Esophagus (tissue), 2 donors: ENCODE measurements at regions not wholly inside any gene's neighbourhood (a gene's known extent, or its start where the extent isn't known, plus 50 kb on each side); places are given as distances from the start of the nearest gene placed in this dataset.
"Not testable (repeated sequence)": the region's sequence is repeated elsewhere in the genome, so short reads cannot be mapped to it uniquely, and the experiment has no call there.

Experiments used
- H3K27ac ChIP-seq, 2 donors: one replicate each; pipeline ENCODE4 v1.5.1; 2013; ENCODE audit warnings: low read depth in 2 of 2, mild to moderate bottlenecking in 2 of 2, inconsistent platforms in 1 of 2, low read length in 1 of 2, moderate library complexity in 1 of 2
- H3K27me3 ChIP-seq, 2 donors: one replicate each; pipeline ENCODE4 v1.6.1; 2013; ENCODE audit warnings: low read length in 2 of 2, control low read depth in 1 of 2, mild to moderate bottlenecking in 1 of 2; ENCODE audit not compliant: insufficient read depth in 2 of 2, control insufficient read depth in 1 of 2
- H3K36me3 ChIP-seq, 2 donors: one replicate each; pipeline ENCODE4 v1.6.1; 2013; ENCODE audit warnings: low read length in 1 of 2; ENCODE audit not compliant: control insufficient read depth in 2 of 2, insufficient read depth in 2 of 2
- H3K4me1 ChIP-seq, 2 donors: one replicate each; pipeline ENCODE4 v1.6.1; 2013; ENCODE audit warnings: low read length in 1 of 2; ENCODE audit not compliant: control insufficient read depth in 2 of 2, insufficient read depth in 2 of 2
- H3K4me3 ChIP-seq, 2 donors: one replicate each; pipeline ENCODE4 v1.5.1; 2013; ENCODE audit warnings: low read length in 2 of 2, mild to moderate bottlenecking in 2 of 2, low read depth in 1 of 2, moderate library complexity in 1 of 2
- H3K9me3 ChIP-seq, 2 donors: one replicate each; pipeline ENCODE4 v1.6.1; 2013; ENCODE audit warnings: mild to moderate bottlenecking in 2 of 2, low read depth in 1 of 2, low read length in 1 of 2, moderate library complexity in 1 of 2; ENCODE audit not compliant: control insufficient read depth in 2 of 2, insufficient read depth in 1 of 2
- WGBS, 2 donors: extraction: QIAGEN DNeasy Blood & Tissue Kit; methylation state at CpG; one replicate each; pipeline ENCODE4 v1.1.7; 2013; 5-methylcytosine and 5-hydroxymethylcytosine counted together
- donor health status: healthy with polysubstance abuse.
- donor health status: Bipolar disorder and iron deficiency.

- Histone ChIP-seq H3K9me3 (peaks cover 0 to 3% of the 10 kb centered on the region in 2 donors), H3K36me3 (no peaks in the 10 kb centered on the region), H3K4me1 (no peaks in the 10 kb centered on the region), H3K4me3 (no peak overlapping the region), H3K27ac (no peak overlapping the region), H3K27me3 (no peaks in the 10 kb centered on the region)
- WGBS, 2 donors: 79 to 86% methylated on average over 3 of the region's 3 CpGs
Observed at GRCh38 chr10:29214551-29214950, 74.3 kb upstream of the LYZL1 start.

GRCh38 chr10:29217292-29217738 is 71.6 kb upstream of the LYZL1 start:
- no peaks in the 10 kb centered on the region for H3K9me3 ChIP-seq
- H3K4me3 ChIP-seq: no peak overlapping the region
- WGBS, 2 donors: 68 to 86% methylated on average over 6 of the region's 6 CpGs
- no peaks in the 10 kb centered on the region for H3K27me3 ChIP-seq
- H3K27ac ChIP-seq: no peak overlapping the region
- H3K4me1 ChIP-seq: no peaks in the 10 kb centered on the region
- no peaks in the 10 kb centered on the region for H3K36me3 ChIP-seq

- H3K27me3 ChIP-seq: no peaks in the 10 kb centered on the region
- H3K4me1 ChIP-seq: no peaks in the 10 kb centered on the region
- H3K27ac ChIP-seq: no peak overlapping the region
- H3K9me3 ChIP-seq: no peaks in the 10 kb centered on the region
- WGBS, 2 donors: 78 to 83% methylated on average over 4 of the region's 4 CpGs
- H3K36me3 ChIP-seq: no peaks in the 10 kb centered on the region
- no peak overlapping the region for H3K4me3 ChIP-seq
Observed at GRCh38 chr10:29223326-29223725, 65.5 kb upstream of the LYZL1 start.

GRCh38 chr10:29224631-29225030 is 64.2 kb upstream of the LYZL1 start:
- 62 to 74% methylated on average over 1 of the region's 1 CpG for WGBS, 2 donors
- no peaks in the 10 kb centered on the region for H3K27me3 ChIP-seq

GRCh38 chr10:29227201-29227600 is 61.7 kb upstream of the LYZL1 start:
- Histone ChIP-seq H3K36me3 (no peaks in the 10 kb centered on the region), H3K27me3 (no peaks in the 10 kb centered on the region), H3K27ac (no peak overlapping the region), H3K4me3 (no peak overlapping the region), H3K4me1 (no peaks in the 10 kb centered on the region), H3K9me3 (no peaks in the 10 kb centered on the region)
- WGBS, 2 donors: 29 to 66% methylated on average over 2 of the region's 2 CpGs

More at GRCh38 chr10:29224631-29225030, 64.2 kb upstream of the LYZL1 start:
- Histone ChIP-seq H3K4me3 (no peak overlapping the region), H3K27ac (no peak overlapping the region), H3K4me1 (no peaks in the 10 kb centered on the region), H3K9me3 (no peaks in the 10 kb centered on the region), H3K36me3 (no peaks in the 10 kb centered on the region)

- Histone ChIP-seq H3K4me3 (no peak overlapping the region), H3K9me3 (no peaks in the 10 kb centered on the region), H3K27ac (no peak overlapping the region), H3K36me3 (no peaks in the 10 kb centered on the region), H3K27me3 (no peaks in the 10 kb centered on the region), H3K4me1 (no peaks in the 10 kb centered on the region)
- 56 to 74% methylated on average over 6 of the region's 6 CpGs for WGBS, 2 donors
Observed at GRCh38 chr10:29228562-29228961, 60.3 kb upstream of the LYZL1 start.

- Histone ChIP-seq H3K27me3 (no peaks in the 10 kb centered on the region), H3K4me3 (no peak overlapping the region), H3K36me3 (no peaks in the 10 kb centered on the region), H3K9me3 (no peaks in the 10 kb centered on the region), H3K27ac (no peak overlapping the region), H3K4me1 (no peaks in the 10 kb centered on the region)
- WGBS, 2 donors: 84 to 89% methylated on average over 15 of the region's 15 CpGs
Observed at GRCh38 chr10:29229258-29229705, 59.6 kb upstream of the LYZL1 start.

- not testable (repeated sequence) for H3K36me3 ChIP-seq, H3K27me3 ChIP-seq, H3K4me1 ChIP-seq, H3K4me3 ChIP-seq, H3K9me3 ChIP-seq, H3K27ac ChIP-seq
- WGBS, 2 donors: 90 to 91% methylated on average over 13 of the region's 13 CpGs
Observed at GRCh38 chr10:29236910-29237309, 52.0 kb upstream of the LYZL1 start.

GRCh38 chr10:29237786-29238185 is 51.1 kb upstream of the LYZL1 start:
- Histone ChIP-seq H3K36me3 (no peaks in the 10 kb centered on the region), H3K4me1 (no peaks in the 10 kb centered on the region), H3K27ac (no peak overlapping the region), H3K4me3 (no peak overlapping the region), H3K27me3 (no peaks in the 10 kb centered on the region), H3K9me3 (no peaks in the 10 kb centered on the region)
- 56 to 60% methylated on average over 5 of the region's 5 CpGs for WGBS, 2 donors

GRCh38 chr10:29238523-29239135 is 50.2 kb upstream of the LYZL1 start:
- H3K9me3 ChIP-seq: no peaks in the 10 kb centered on the region
- no peaks in the 10 kb centered on the region for H3K27me3 ChIP-seq
- no peaks in the 10 kb centered on the region for H3K36me3 ChIP-seq
- H3K4me3 ChIP-seq: no peak overlapping the region
- H3K27ac ChIP-seq: no peak overlapping the region
- no peaks in the 10 kb centered on the region for H3K4me1 ChIP-seq
- 38 to 55% methylated on average over 3 of the region's 3 CpGs for WGBS, 2 donors
